H1 (cell line): ENCODE measurements at regions not wholly inside any gene's neighbourhood (a gene's known extent, or its start where the extent isn't known, plus 50 kb on each side); places are given as distances from the start of the nearest gene placed in this dataset.
A peak's percentile ranks its signal among the peaks of the same experiment; 100 is the strongest.

ENCODE experiments used
- CTCF ChIA-PET: fragments of 300-600 bp; sonication (Branson Sonifier 250); formaldehyde crosslinking; loops from one replicate; lab custom pipeline; 2021; ENCODE audit not compliant: partially characterized antibody; lab: Charles Lee
- POLR2A ChIA-PET: fragments of 300-600 bp; sonication (Branson Sonifier 250); formaldehyde crosslinking; loops from one replicate; lab custom pipeline; 2021; ENCODE audit warnings: inconsistent platforms; ENCODE audit not compliant: partially characterized antibody; lab: Charles Lee
- DNase-seq, 2 experiments: peaks; one replicate each; pipeline versions ENCODE4 v3.0.0 to v3.0.0-alpha.2; 2010 to 2022; ENCODE audit warnings: low spot score in 2 of 2, low read depth in 1 of 2, mixed read lengths in 1 of 2
- FAIRE-seq: peaks from 2 replicates; lab custom pipeline; 2011; peaks lifted over from hg19 to GRCh38; lab: Jason Lieb, UNC
- H2AFZ ChIP-seq: 2 replicates; pipeline ENCODE4 v1.8.1; 2012; ENCODE audit warnings: low read length, inconsistent platforms
- H2AK5ac ChIP-seq: 2 replicates; pipeline ENCODE4 v1.6.1; 2013; ENCODE audit warnings: low read depth, low read length
- H2BK120ac ChIP-seq: replicated peaks from 2 replicates; pipeline ENCODE3; 2013; ENCODE audit warnings: low read depth, low read length, inconsistent platforms
- H2BK12ac ChIP-seq: 2 replicates; pipeline ENCODE4 v1.6.1; 2013; ENCODE audit warnings: low read depth, low read length
- H2BK15ac ChIP-seq: 2 replicates; pipeline ENCODE4 v1.6.1; 2013; ENCODE audit warnings: low read length
- H2BK20ac ChIP-seq: 2 replicates; pipeline ENCODE4 v1.6.1; 2013; ENCODE audit warnings: low read length
- H2BK5ac ChIP-seq: 2 replicates; pipeline ENCODE4 v1.6.1; 2013; ENCODE audit warnings: low read depth, low read length
- H3K14ac ChIP-seq: 2 replicates; pipeline ENCODE4 v1.6.1; 2013; ENCODE audit warnings: inconsistent platforms; ENCODE audit not compliant: insufficient read length
- H3K18ac ChIP-seq: 2 replicates; pipeline ENCODE4 v1.6.1; 2013; ENCODE audit warnings: low read length; ENCODE audit errors: extremely low read depth
- H3K23ac ChIP-seq: 2 replicates; pipeline ENCODE4 v1.6.1; 2013; ENCODE audit warnings: inconsistent platforms; ENCODE audit not compliant: insufficient read length
- H3K23me2 ChIP-seq: 2 replicates; pipeline ENCODE4 v1.6.1; 2013; ENCODE audit warnings: low read depth, low read length
- H3K27ac ChIP-seq: 2 replicates; pipeline ENCODE4 v1.6.1; 2011; ENCODE audit warnings: low read depth, low read length, inconsistent platforms
- H3K27me3 ChIP-seq, 4 experiments: replicated peaks in 1 of 4; 1 replicate in 1 of 4; 2 replicates in 3 of 4; pipeline versions ENCODE4 v1.6.1 to v1.8.1; 2011 to 2013; ENCODE audit warnings: low read length in 3 of 4, mild to moderate bottlenecking in 3 of 4, inconsistent platforms in 2 of 4, mixed read lengths in 2 of 4, moderate library complexity in 1 of 4; ENCODE audit not compliant: control insufficient read depth in 3 of 4, insufficient read depth in 3 of 4; ENCODE audit errors: extremely low read depth in 1 of 4
- H3K36me3 ChIP-seq, 4 experiments: 2 replicates each; pipeline versions ENCODE4 v1.6.1 to v1.8.1; 2011 to 2013; ENCODE audit warnings: mild to moderate bottlenecking in 4 of 4, low read length in 3 of 4, moderate library complexity in 2 of 4, control low read depth in 1 of 4, inconsistent platforms in 1 of 4; ENCODE audit not compliant: insufficient read depth in 4 of 4, control insufficient read depth in 2 of 4
- H3K4ac ChIP-seq: replicated peaks from 2 replicates; pipeline ENCODE3; 2013; ENCODE audit warnings: low read length, low read depth, mixed read lengths, inconsistent platforms; ENCODE audit not compliant: insufficient read length
- H3K4me1 ChIP-seq, 4 experiments: replicated peaks in 1 of 4; 1 replicate in 1 of 4; 2 replicates in 3 of 4; pipeline versions ENCODE4 v1.6.1 to v1.8.1; 2011 to 2013; ENCODE audit warnings: low read length in 3 of 4, inconsistent platforms in 2 of 4, mixed read lengths in 1 of 4; ENCODE audit not compliant: insufficient read depth in 4 of 4, control insufficient read depth in 3 of 4
- H3K4me2 ChIP-seq, 2 experiments: 2 replicates each; pipeline versions ENCODE4 v1.6.1 to v1.8.1; 2011 to 2013; ENCODE audit warnings: low read depth in 2 of 2, low read length in 2 of 2, control low read depth in 1 of 2, inconsistent platforms in 1 of 2, mild to moderate bottlenecking in 1 of 2; ENCODE audit not compliant: insufficient read depth in 1 of 2
- H3K4me3 ChIP-seq, 4 experiments: fragments of 200-600, 300-600 bp in 1 of 4; sonication (generic), shearing (Covaris generic), sonication (Bioruptor Twin) in 1 of 4; 2 replicates each; pipeline versions ENCODE4 v1.5.1 to v1.8.1; 2011 to 2016; ENCODE audit warnings: low read length in 4 of 4, low read depth in 3 of 4, control low read depth in 2 of 4, inconsistent platforms in 2 of 4, mild to moderate bottlenecking in 2 of 4, mixed read lengths in 1 of 4, moderate library complexity in 1 of 4; ENCODE audit not compliant: insufficient read depth in 2 of 4; ENCODE audit errors: extremely low read depth in 1 of 4
- H3K56ac ChIP-seq: replicated peaks from 2 replicates; pipeline ENCODE3; 2013; ENCODE audit warnings: low read depth, mild to moderate bottlenecking, mixed read lengths, low read length, inconsistent platforms; ENCODE audit not compliant: insufficient read length
- H3K79me1 ChIP-seq: 2 replicates; pipeline ENCODE4 v1.6.1; 2013; ENCODE audit warnings: low read depth, low read length, control low read depth
- H3K79me2 ChIP-seq, 2 experiments: 2 replicates each; pipeline versions ENCODE4 v1.6.1 to v1.8.1; 2012 to 2013; ENCODE audit warnings: low read length in 2 of 2, mild to moderate bottlenecking in 2 of 2, inconsistent platforms in 1 of 2; ENCODE audit not compliant: insufficient read depth in 2 of 2, control insufficient read depth in 1 of 2
- H3K9ac ChIP-seq, 4 experiments: replicated peaks in 1 of 4; 1 replicate in 1 of 4; 2 replicates in 3 of 4; pipeline versions ENCODE4 v1.6.1 to v1.8.1; 2011 to 2013; ENCODE audit warnings: low read depth in 3 of 4, low read length in 3 of 4, control low read depth in 2 of 4, mild to moderate bottlenecking in 2 of 4, moderate library complexity in 2 of 4, inconsistent platforms in 1 of 4; ENCODE audit errors: extremely low read depth in 1 of 4
- H3K9me3 ChIP-seq, 2 experiments: 2 replicates each; pipeline versions ENCODE4 v1.6.1 to v1.8.1; 2012 to 2013; ENCODE audit warnings: mild to moderate bottlenecking in 2 of 2, moderate library complexity in 2 of 2, control low read depth in 1 of 2, inconsistent platforms in 1 of 2, low read depth in 1 of 2, low read length in 1 of 2, mixed read lengths in 1 of 2; ENCODE audit not compliant: insufficient read depth in 2 of 2
- H4K20me1 ChIP-seq, 2 experiments: replicated peaks in 1 of 2; 2 replicates each; pipeline versions ENCODE3 to v1.8.1; 2011 to 2013; ENCODE audit warnings: inconsistent platforms in 2 of 2, low read length in 2 of 2, mild to moderate bottlenecking in 1 of 2; ENCODE audit not compliant: insufficient read depth in 2 of 2, control insufficient read depth in 1 of 2
- H4K5ac ChIP-seq: 2 replicates; pipeline ENCODE4 v1.6.1; 2013; ENCODE audit warnings: low read length, low read depth, mixed read lengths, inconsistent platforms; ENCODE audit not compliant: insufficient read length
- H4K8ac ChIP-seq: 2 replicates; pipeline ENCODE4 v1.8.0; 2013; ENCODE audit warnings: mild to moderate bottlenecking, moderate library complexity, low read length, inconsistent platforms; ENCODE audit not compliant: insufficient read depth; ENCODE audit errors: extremely low read depth
- H4K91ac ChIP-seq: replicated peaks from 2 replicates; pipeline ENCODE3; 2013; ENCODE audit warnings: low read length, mixed read lengths, inconsistent platforms; ENCODE audit not compliant: insufficient read length
- BACH1 ChIP-seq: IDR thresholded peaks from 2 replicates; pipeline ENCODE4 v1.6.1; 2012; ENCODE audit warnings: low read length, improper control_type of control experiment
- GTF2F1 ChIP-seq: IDR thresholded peaks from 2 replicates; pipeline ENCODE4 v1.6.1; 2012; ENCODE audit warnings: low read depth, low read length, improper control_type of control experiment, borderline replicate concordance
- WGBS, 2 experiments: shearing (Covaris generic) in 1 of 2; methylation state at CpG; one replicate each; pipeline versions ENCODE4 v1.1.6 to v1.1.7; 2013 to 2015; ENCODE audit warnings: low lambda C conversion rate in 2 of 2, mixed read lengths in 2 of 2, inconsistent platforms in 1 of 2, low coverage in 1 of 2, missing lambda C conversion rate in 1 of 2; ENCODE audit not compliant: insufficient replicate concordance in 2 of 2, insufficient coverage in 1 of 2, insufficient read length in 1 of 2; ENCODE audit errors: extremely low coverage in 1 of 2, missing lambda C conversion rate in 1 of 2; 5-methylcytosine and 5-hydroxymethylcytosine counted together

GRCh38 chr19:46913852-46914430, 53.1 kb downstream of the ARHGAP35 start:
- H2BK20ac ChIP-seq = no peak overlapping the region
- no peak overlapping the region for H3K18ac ChIP-seq
- H3K79me2 ChIP-seq = peaks cover 0 to 75% of the 10 kb centered on the region in 2 experiments
- H3K27me3 ChIP-seq = no peaks in the 10 kb centered on the region
- peaks cover 1 to 6% (median 5%) of the 10 kb centered on the region in 4 experiments; a peak in 6 of 8 replicates for H3K36me3 ChIP-seq
- no peak overlapping the region for H4K8ac ChIP-seq
- no peak overlapping the region for H4K5ac ChIP-seq
- H3K4ac ChIP-seq = no peak overlapping the region
- H2AK5ac ChIP-seq = no peak overlapping the region
- peaks cover 0 to 3% (median under 1%) of the 10 kb centered on the region in 4 experiments; a peak in 2 of 7 replicates for H3K4me1 ChIP-seq
- H3K14ac ChIP-seq = no peak overlapping the region
- no peak overlapping the region for H2BK15ac ChIP-seq
- FAIRE-seq = no peak
- H3K79me1 ChIP-seq = peaks cover 8% of the 10 kb centered on the region
- H3K4me3 ChIP-seq = no peak overlapping the region
- no peak overlapping the region for H4K91ac ChIP-seq
- WGBS, 2 experiments = 93% methylated on average over 4 of the region's 4 CpGs; no CpG with 5 or more reads in 1 of the 2 experiments
- H4K20me1 ChIP-seq = peaks cover 3 to 4% of the 10 kb centered on the region in 2 experiments
- peak; percentile 66; the same call in 1 of the 2 replicates for TF ChIP-seq BACH1
- no peak for TF ChIP-seq GTF2F1
- TF ChIP-seq, all 59 proteins: peak for 1
- H3K9ac ChIP-seq = no peak overlapping the region
- H2AFZ ChIP-seq = no peak overlapping the region
- no peak for DNase-seq
- H3K23ac ChIP-seq = no peak overlapping the region
- H3K27ac ChIP-seq = no peak overlapping the region
- ChIA-PET CTCF (interaction anchor here (0.9 to 1.3 kb wide), 4 partner anchors 12 to 209 kb away, joined by 3 to 4 read pairs (median 3); no protein-coding TSS in a partner anchor), POLR2A (interaction anchor here (1.0 to 1.4 kb wide), 4 partner anchors 12 to 63 kb away, joined by 3 to 5 read pairs (median 4); partner anchors contain the start of gene AP2S1)
- H3K56ac ChIP-seq = no peak overlapping the region
- H2BK5ac ChIP-seq = no peak overlapping the region
- no peak overlapping the region for H2BK120ac ChIP-seq
- no peak overlapping the region for H2BK12ac ChIP-seq
- no peak overlapping the region for H3K4me2 ChIP-seq
- H3K23me2 ChIP-seq = no peaks in the 10 kb centered on the region
- no peaks in the 10 kb centered on the region for H3K9me3 ChIP-seq
